ENCODE measurements at regions not wholly inside any gene's neighbourhood (a gene's known extent, or its start where the extent isn't known, plus 50 kb on each side); places are given as distances from the start of the nearest gene placed in this dataset.

DNA sequence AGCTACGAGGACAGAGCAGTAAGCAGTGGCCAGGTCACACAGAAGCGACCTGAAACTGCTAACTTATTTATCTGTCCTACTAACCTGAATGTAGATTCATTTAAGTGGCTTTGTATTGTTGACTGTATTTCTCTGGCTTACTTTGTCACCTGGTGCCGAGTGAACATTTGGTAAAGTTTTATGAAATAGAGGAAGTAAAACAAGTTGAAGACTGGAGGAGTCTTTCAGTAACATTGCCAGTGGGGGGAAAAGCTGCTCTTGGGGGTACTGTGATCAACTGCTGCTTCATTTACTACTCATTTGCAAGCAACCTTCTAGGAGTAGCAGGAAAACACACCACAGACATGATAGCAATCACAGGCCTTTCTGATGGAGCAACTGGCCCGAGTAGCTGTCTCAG is 615.0 kb downstream of the FGF9 start:
- H3K27ac ChIP-seq (ENCODE audit: extremely low read depth, low read depth, low read length) = no peak overlapping the region
- no peak for TF ChIP-seq GMEB1 (CRISPR knock-in tag; IDR thresholded peaks at IDR 0.05)
- no peak for TF ChIP-seq HMGN3 (IDR thresholded peaks at IDR 0.05; ENCODE audit: borderline replicate concordance, extremely low read depth, insufficient read length, low read depth, low read length)
- no peak for TF ChIP-seq TCF3 (CRISPR knock-in tag; IDR thresholded peaks at IDR 0.05)
- no peak for TF ChIP-seq EP300 (IDR thresholded peaks at IDR 0.05; ENCODE audit: low read length)
- TF ChIP-seq MAFG (tag; conservative IDR thresholded peaks at IDR 0.05) = no peak
- TF ChIP-seq KLF13 (tag; IDR thresholded peaks at IDR 0.05; ENCODE audit: borderline replicate concordance, low read depth) = no peak
- TF ChIP-seq, protein P1, sequence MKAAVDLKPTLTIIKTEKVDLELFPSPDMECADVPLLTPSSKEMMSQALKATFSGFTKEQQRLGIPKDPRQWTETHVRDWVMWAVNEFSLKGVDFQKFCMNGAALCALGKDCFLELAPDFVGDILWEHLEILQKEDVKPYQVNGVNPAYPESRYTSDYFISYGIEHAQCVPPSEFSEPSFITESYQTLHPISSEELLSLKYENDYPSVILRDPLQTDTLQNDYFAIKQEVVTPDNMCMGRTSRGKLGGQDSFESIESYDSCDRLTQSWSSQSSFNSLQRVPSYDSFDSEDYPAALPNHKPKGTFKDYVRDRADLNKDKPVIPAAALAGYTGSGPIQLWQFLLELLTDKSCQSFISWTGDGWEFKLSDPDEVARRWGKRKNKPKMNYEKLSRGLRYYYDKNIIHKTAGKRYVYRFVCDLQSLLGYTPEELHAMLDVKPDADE (conservative IDR thresholded peaks at IDR 0.05; ENCODE audit: control insufficient read depth, low read depth, low read length) = no peak
- TF ChIP-seq ZNF592 (IDR thresholded peaks at IDR 0.05) = no peak
- TF ChIP-seq ZC3H4 (CRISPR knock-in tag; IDR thresholded peaks at IDR 0.05; ENCODE audit: borderline replicate concordance) = no peak
- no peak for TF ChIP-seq MCM5 (IDR thresholded peaks at IDR 0.05; ENCODE audit: low read depth)
- no peak for TF ChIP-seq PRMT5 (CRISPR knock-in tag; IDR thresholded peaks at IDR 0.05)
- TF ChIP-seq KLF10 (CRISPR knock-in tag; IDR thresholded peaks at IDR 0.05) = no peak
- no peak for TF ChIP-seq TBP (optimal IDR thresholded peaks at IDR 0.05; ENCODE audit: low read depth, low read length)
- intact Hi-C loops (cut with micrococcal nuclease) = no loop called here
- in situ Hi-C loops (cut with MboI) = no loop called here
- no peak overlapping the region for H3K4me3 ChIP-seq
- no peaks in the 10 kb centered on the region for H3K36me3 ChIP-seq (ENCODE audit: control insufficient read depth, insufficient read depth, low read length)
- no peaks in the 10 kb centered on the region for H4K20me1 ChIP-seq (replicated peaks; ENCODE audit: control insufficient read depth, insufficient read depth, low read length)
- no peak overlapping the region for H3K4me2 ChIP-seq (ENCODE audit: insufficient read depth, low read length)
- no peaks in the 10 kb centered on the region for H3K4me1 ChIP-seq (replicated peaks in 1 of 2; ENCODE audit: control insufficient read depth in 2 of 2, insufficient read depth in 2 of 2, low read length in 2 of 2)
- no peaks in the 10 kb centered on the region for H3K27me3 ChIP-seq (ENCODE audit: control insufficient read depth in 2 of 2, insufficient read depth in 2 of 2, low read length in 2 of 2)
- FAIRE-seq (no peak), ATAC-seq (no peak), DNase-seq (ENCODE audit: extremely low read depth in 1 of 4, low spot score in 3 of 4) (no peak)
- H2AFZ ChIP-seq (ENCODE audit: low read depth, low read length) = no peak overlapping the region
- ChIA-PET CTCF (ENCODE audit: low intra/inter-chr PET ratio) (no interaction called here), POLR2A (no interaction called here)
- 0% methylated on average over 4 of the region's 4 CpGs for WGBS (ENCODE audit: insufficient coverage, low coverage, missing lambda C conversion rate)
- H3K79me2 ChIP-seq (ENCODE audit: control insufficient read depth, insufficient read depth, low read length) = no peaks in the 10 kb centered on the region
- H3K9me3 ChIP-seq (replicated peaks; ENCODE audit: control insufficient read depth, insufficient read depth, low read depth, low read length) = no peaks in the 10 kb centered on the region
- no peak overlapping the region for H3K9ac ChIP-seq (ENCODE audit: insufficient read depth in 1 of 2, low read depth in 2 of 2, low read length in 2 of 2)
- H3K9me1 ChIP-seq (ENCODE audit: control insufficient read depth, insufficient read depth, low read length) = no peaks in the 10 kb centered on the region
- BruUV-seq (replicated peaks) = no TSS peak
